Mammary epithelial cell (primary cell): ENCODE measurements at regions not wholly inside any gene's neighbourhood (a gene's known extent, or its start where the extent isn't known, plus 50 kb on each side); places are given as distances from the start of the nearest gene placed in this dataset.

Source experiments
- CTCF ChIP-seq, 2 donors: IDR thresholded peaks in 1 of 2; conservative IDR thresholded peaks in 1 of 2; 2 replicates each; pipeline ENCODE4 v1.5.1; 2011 to 2012; ENCODE audit warnings: inconsistent platforms in 2 of 2, low read length in 2 of 2, mild to moderate bottlenecking in 2 of 2, control low read depth in 1 of 2, low read depth in 1 of 2; ENCODE audit not compliant: insufficient read depth in 1 of 2; ENCODE audit errors: extremely low read depth in 1 of 2
- EZH2 ChIP-seq: IDR thresholded peaks from 2 replicates; pipeline ENCODE4 v1.6.1; 2012; ENCODE audit warnings: low read length, inconsistent platforms, borderline replicate concordance

DNA sequence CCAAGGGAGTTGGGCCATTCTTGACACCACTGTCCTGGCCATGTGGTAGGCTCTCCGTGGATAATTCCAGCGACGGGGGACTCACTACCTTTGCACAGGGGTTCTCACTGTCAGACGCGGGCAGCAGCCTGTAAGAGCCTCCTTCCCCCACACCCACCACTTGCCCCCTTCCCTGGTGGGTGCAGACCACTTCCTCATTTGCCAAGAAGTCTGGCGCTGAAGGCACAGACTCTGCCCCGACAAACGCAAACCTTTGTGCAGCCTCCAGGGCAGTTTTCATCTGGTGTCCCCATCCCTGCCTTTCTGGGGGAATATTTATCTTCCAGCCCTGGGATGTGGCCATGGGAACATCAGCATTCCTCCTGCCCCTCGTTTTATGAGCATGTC, 422.5 kb downstream of the SHANK2 start:
- TF ChIP-seq CTCF (conservative IDR thresholded peaks at IDR 0.05 in 1 of 2, IDR thresholded peaks at IDR 0.05 in 1 of 2; ENCODE audit: extremely low read depth in 1 of 2, insufficient read depth in 1 of 2, low read depth in 1 of 2, low read length in 2 of 2) = no peak
- no peak for TF ChIP-seq EZH2
